Stomach (tissue), 4 donors: ENCODE measurements at regions not wholly inside any gene's neighbourhood (a gene's known extent, or its start where the extent isn't known, plus 50 kb on each side); places are given as distances from the start of the nearest gene placed in this dataset.

Experiments used
- CTCF ChIP-seq, 7 experiments: fragments of 450-650 bp in 4 of 7; fragments of 200-600 bp in 3 of 7; sonication (generic) in 3 of 7; IDR thresholded peaks; one replicate each; pipeline ENCODE4 v1.5.1; 2016 to 2019; ENCODE audit warnings: antibody characterized with exemption in 7 of 7, control low read depth in 2 of 7, mild to moderate bottlenecking in 1 of 7
- EP300 ChIP-seq: sonication (generic); formaldehyde crosslinking; IDR thresholded peaks from one replicate; pipeline ENCODE4 v1.6.1; 2017; ENCODE audit warnings: antibody characterized with exemption
- POLR2A ChIP-seq, 4 donors: fragments of 450-650 bp; IDR thresholded peaks; one replicate each; pipeline ENCODE4 v1.6.1; 2016; ENCODE audit warnings: antibody characterized with exemption in 4 of 4, control low read depth in 2 of 4, mild to moderate bottlenecking in 1 of 4, moderate library complexity in 1 of 4

- TF ChIP-seq CTCF (IDR thresholded peaks at IDR 0.05) (no peak), EP300 (no peak), POLR2A (IDR thresholded peaks at IDR 0.05) (no peak)
These were observed 79.0 kb upstream of the VSTM5 start for GRCh38 chr11:93929407-93929806.
